Ishikawa (cell line): ENCODE measurements at regions not wholly inside any gene's neighbourhood (a gene's known extent, or its start where the extent isn't known, plus 50 kb on each side); places are given as distances from the start of the nearest gene placed in this dataset.

Experiments
- CEBPB ChIP-seq: IDR thresholded peaks from 2 replicates; pipeline ENCODE4 v1.6.1; 2012
- CREB1 ChIP-seq: IDR thresholded peaks from 2 replicates; pipeline ENCODE4 v1.6.1; 2012; ENCODE audit warnings: low read depth
- EGR1 ChIP-seq: IDR thresholded peaks from 2 replicates; pipeline ENCODE4 v1.6.1; 2012
- EP300 ChIP-seq: IDR thresholded peaks from 2 replicates; pipeline ENCODE4 v1.6.1; 2012; ENCODE audit warnings: borderline replicate concordance
- FOXM1 ChIP-seq: IDR thresholded peaks from 2 replicates; pipeline ENCODE4 v1.6.1; 2012; ENCODE audit warnings: low read depth, borderline replicate concordance
- NFIC ChIP-seq: IDR thresholded peaks from 2 replicates; pipeline ENCODE4 v1.6.1; 2012
- RAD21 ChIP-seq: IDR thresholded peaks from 2 replicates; pipeline ENCODE4 v1.6.1; 2012; ENCODE audit warnings: low read depth
- TAF1 ChIP-seq: IDR thresholded peaks from 2 replicates; pipeline ENCODE4 v1.6.1; 2012; ENCODE audit warnings: low read depth, mild to moderate bottlenecking
- ZBTB7A ChIP-seq: IDR thresholded peaks from 2 replicates; pipeline ENCODE4 v1.6.1; 2012; ENCODE audit warnings: low read depth
- TF ChIP-seq, protein P1 (sequence below): IDR thresholded peaks from 2 replicates; pipeline ENCODE4 v1.6.1; 2012; ENCODE audit warnings: low read depth, mild to moderate bottlenecking
- TF ChIP-seq, protein P2 (sequence below): IDR thresholded peaks from 2 replicates; pipeline ENCODE4 v1.6.1; 2012

DNA sequence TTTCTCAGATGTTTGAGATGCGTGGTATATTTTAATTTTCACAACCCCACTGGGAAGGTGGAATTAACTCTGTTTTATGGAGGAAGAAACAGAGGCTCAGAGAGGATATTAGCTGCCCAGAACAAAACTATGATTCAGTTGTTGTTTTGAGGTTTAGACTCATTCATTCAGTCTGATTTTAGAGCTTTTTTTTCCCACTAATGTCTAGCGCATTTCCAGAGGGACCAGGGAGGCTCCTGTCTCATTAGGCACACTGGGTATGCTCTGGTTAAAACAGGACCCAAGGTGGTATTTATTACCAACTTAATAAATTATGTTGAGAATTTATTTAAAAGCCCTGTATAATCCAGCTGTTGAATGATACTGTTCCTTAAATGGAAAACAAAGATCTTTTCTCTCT lies 272.0 kb upstream of the RGMA start:
- TF ChIP-seq RAD21 (no peak), TAF1 (no peak), CREB1 (no peak), EGR1 (no peak), NFIC (no peak), EP300 (no peak), ZBTB7A (no peak), CEBPB (no peak), FOXM1 (no peak)
- TF ChIP-seq, protein P1, sequence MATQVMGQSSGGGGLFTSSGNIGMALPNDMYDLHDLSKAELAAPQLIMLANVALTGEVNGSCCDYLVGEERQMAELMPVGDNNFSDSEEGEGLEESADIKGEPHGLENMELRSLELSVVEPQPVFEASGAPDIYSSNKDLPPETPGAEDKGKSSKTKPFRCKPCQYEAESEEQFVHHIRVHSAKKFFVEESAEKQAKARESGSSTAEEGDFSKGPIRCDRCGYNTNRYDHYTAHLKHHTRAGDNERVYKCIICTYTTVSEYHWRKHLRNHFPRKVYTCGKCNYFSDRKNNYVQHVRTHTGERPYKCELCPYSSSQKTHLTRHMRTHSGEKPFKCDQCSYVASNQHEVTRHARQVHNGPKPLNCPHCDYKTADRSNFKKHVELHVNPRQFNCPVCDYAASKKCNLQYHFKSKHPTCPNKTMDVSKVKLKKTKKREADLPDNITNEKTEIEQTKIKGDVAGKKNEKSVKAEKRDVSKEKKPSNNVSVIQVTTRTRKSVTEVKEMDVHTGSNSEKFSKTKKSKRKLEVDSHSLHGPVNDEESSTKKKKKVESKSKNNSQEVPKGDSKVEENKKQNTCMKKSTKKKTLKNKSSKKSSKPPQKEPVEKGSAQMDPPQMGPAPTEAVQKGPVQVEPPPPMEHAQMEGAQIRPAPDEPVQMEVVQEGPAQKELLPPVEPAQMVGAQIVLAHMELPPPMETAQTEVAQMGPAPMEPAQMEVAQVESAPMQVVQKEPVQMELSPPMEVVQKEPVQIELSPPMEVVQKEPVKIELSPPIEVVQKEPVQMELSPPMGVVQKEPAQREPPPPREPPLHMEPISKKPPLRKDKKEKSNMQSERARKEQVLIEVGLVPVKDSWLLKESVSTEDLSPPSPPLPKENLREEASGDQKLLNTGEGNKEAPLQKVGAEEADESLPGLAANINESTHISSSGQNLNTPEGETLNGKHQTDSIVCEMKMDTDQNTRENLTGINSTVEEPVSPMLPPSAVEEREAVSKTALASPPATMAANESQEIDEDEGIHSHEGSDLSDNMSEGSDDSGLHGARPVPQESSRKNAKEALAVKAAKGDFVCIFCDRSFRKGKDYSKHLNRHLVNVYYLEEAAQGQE = no peak
- TF ChIP-seq, protein P2, sequence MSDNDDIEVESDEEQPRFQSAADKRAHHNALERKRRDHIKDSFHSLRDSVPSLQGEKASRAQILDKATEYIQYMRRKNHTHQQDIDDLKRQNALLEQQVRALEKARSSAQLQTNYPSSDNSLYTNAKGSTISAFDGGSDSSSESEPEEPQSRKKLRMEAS = no peak
